ENCODE measurements at regions not wholly inside any gene's neighbourhood (a gene's known extent, or its start where the extent isn't known, plus 50 kb on each side); places are given as distances from the start of the nearest gene placed in this dataset.
A peak's percentile ranks its signal among the peaks of the same experiment; 100 is the strongest.

- Histone ChIP-seq H3K4me3 (ENCODE audit: low read length, poor library complexity, severe bottlenecking) (no peak overlapping the region), H3F3A (ENCODE audit: low read depth) (no peaks in the 10 kb centered on the region), H3K79me2 (ENCODE audit: insufficient read depth, low read length) (no peaks in the 10 kb centered on the region), H3K9me2 (replicated peaks; ENCODE audit: low read depth, low read length) (no peaks in the 10 kb centered on the region), H3K9me3 (ENCODE audit: insufficient read depth, low read depth, low read length) (no peaks in the 10 kb centered on the region), H3K4me1 (ENCODE audit: insufficient read depth, low read length, poor library complexity, severe bottlenecking) (peaks cover 6% of the 10 kb centered on the region), H4K20me1 (ENCODE audit: insufficient read depth, low read length, poor library complexity, severe bottlenecking) (no peaks in the 10 kb centered on the region), H3K4me2 (ENCODE audit: low read depth, low read length, poor library complexity, severe bottlenecking) (no peak overlapping the region), H3K9ac (ENCODE audit: low read depth, low read length, poor library complexity, severe bottlenecking) (no peak overlapping the region), H3K36me3 (ENCODE audit: insufficient read depth, low read length) (no peaks in the 10 kb centered on the region), H3K27me3 (ENCODE audit: insufficient read depth, low read length, poor library complexity, severe bottlenecking) (no peaks in the 10 kb centered on the region), H2AFZ (ENCODE audit: low read length) (no peak overlapping the region; the same call in 1 of the 2 replicates)
- TF ChIP-seq, protein P1, sequence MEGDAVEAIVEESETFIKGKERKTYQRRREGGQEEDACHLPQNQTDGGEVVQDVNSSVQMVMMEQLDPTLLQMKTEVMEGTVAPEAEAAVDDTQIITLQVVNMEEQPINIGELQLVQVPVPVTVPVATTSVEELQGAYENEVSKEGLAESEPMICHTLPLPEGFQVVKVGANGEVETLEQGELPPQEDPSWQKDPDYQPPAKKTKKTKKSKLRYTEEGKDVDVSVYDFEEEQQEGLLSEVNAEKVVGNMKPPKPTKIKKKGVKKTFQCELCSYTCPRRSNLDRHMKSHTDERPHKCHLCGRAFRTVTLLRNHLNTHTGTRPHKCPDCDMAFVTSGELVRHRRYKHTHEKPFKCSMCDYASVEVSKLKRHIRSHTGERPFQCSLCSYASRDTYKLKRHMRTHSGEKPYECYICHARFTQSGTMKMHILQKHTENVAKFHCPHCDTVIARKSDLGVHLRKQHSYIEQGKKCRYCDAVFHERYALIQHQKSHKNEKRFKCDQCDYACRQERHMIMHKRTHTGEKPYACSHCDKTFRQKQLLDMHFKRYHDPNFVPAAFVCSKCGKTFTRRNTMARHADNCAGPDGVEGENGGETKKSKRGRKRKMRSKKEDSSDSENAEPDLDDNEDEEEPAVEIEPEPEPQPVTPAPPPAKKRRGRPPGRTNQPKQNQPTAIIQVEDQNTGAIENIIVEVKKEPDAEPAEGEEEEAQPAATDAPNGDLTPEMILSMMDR (conservative IDR thresholded peaks at IDR 0.05; ENCODE audit: low read length) = no peak
- no peak for TF ChIP-seq EZH2phosphoT487 (IDR thresholded peaks at IDR 0.05; ENCODE audit: borderline replicate concordance)
Measured at GRCh38 chr12:25366122-25366521, 115.4 kb upstream of the KRAS start.

GRCh38 chr12:25365340-25365730 is 114.6 kb upstream of the KRAS start:
- TF ChIP-seq, protein P1 (conservative IDR thresholded peaks at IDR 0.05; ENCODE audit: low read length) = no peak
- TF ChIP-seq EZH2phosphoT487 (IDR thresholded peaks at IDR 0.05; ENCODE audit: borderline replicate concordance) = no peak
- peaks cover 6% of the 10 kb centered on the region for H3K4me1 ChIP-seq (ENCODE audit: insufficient read depth, low read length, poor library complexity, severe bottlenecking)
- no peaks in the 10 kb centered on the region for H3K79me2 ChIP-seq (ENCODE audit: insufficient read depth, low read length)
- peak overlapping the region; percentile 26 for H3K4me2 ChIP-seq (ENCODE audit: low read depth, low read length, poor library complexity, severe bottlenecking)
- H3K9ac ChIP-seq (ENCODE audit: low read depth, low read length, poor library complexity, severe bottlenecking) = no peak overlapping the region
- no peaks in the 10 kb centered on the region for H3K9me3 ChIP-seq (ENCODE audit: insufficient read depth, low read depth, low read length)
- H3K36me3 ChIP-seq (ENCODE audit: insufficient read depth, low read length) = no peaks in the 10 kb centered on the region
- no peaks in the 10 kb centered on the region for H3K27me3 ChIP-seq (ENCODE audit: insufficient read depth, low read length, poor library complexity, severe bottlenecking)
- peak overlapping the region; percentile 75; the same call in 1 of the 2 replicates for H2AFZ ChIP-seq (ENCODE audit: low read length)
- no peaks in the 10 kb centered on the region for H3K9me2 ChIP-seq (replicated peaks; ENCODE audit: low read depth, low read length)
- no peaks in the 10 kb centered on the region for H3F3A ChIP-seq (ENCODE audit: low read depth)
- no peaks in the 10 kb centered on the region for H4K20me1 ChIP-seq (ENCODE audit: insufficient read depth, low read length, poor library complexity, severe bottlenecking)
- H3K4me3 ChIP-seq (ENCODE audit: low read length, poor library complexity, severe bottlenecking) = no peak overlapping the region

DNA sequence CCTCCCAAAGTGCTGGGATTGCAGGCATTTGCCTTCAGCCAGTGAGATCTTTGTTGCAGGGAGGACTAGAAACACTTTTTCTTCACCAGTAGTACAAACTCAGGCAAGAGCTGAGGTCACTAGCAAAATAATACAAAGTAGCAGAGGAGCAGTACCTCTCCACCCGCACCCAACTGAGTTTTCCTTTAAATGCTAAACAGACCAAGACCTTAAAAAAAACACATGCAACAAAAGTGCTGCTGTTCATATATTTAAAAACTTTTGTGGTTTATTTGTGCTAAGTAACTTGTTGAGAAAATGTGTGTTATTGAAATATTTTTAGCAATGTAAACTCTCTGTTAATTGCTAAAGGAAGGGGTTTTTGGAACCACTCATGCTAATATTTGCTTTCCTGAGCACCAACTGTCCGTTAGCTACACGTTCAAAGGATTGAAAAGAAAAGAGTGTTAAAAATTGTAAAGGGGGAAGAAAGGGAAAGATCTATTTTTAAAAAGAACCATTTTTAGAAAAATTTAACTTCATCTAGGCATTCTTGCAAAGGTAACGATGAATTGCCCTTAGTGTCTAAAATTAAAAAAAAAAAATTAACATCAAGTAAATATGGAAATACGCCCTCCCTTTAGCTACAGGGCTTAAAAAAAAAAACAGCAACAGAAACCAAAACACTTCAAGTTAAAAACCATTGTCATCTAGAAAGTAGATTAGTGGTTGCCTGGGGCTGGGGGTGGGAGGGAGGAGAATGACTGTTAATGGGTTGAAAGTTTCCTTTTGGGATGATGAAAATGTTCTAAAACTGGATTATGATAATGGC is 114.0 kb upstream of the KRAS start:
- H2AFZ ChIP-seq (ENCODE audit: low read length) = peak overlapping the region; percentile 75; the same call in 1 of the 2 replicates
- H3K9me3 ChIP-seq (ENCODE audit: insufficient read depth, low read depth, low read length) = no peaks in the 10 kb centered on the region

More for the DNA sequence above, 114.0 kb upstream of the KRAS start:
- Histone ChIP-seq H3K79me2 (ENCODE audit: insufficient read depth, low read length) (no peaks in the 10 kb centered on the region), H3K9me2 (replicated peaks; ENCODE audit: low read depth, low read length) (no peaks in the 10 kb centered on the region), H3F3A (ENCODE audit: low read depth) (no peaks in the 10 kb centered on the region), H3K4me3 (ENCODE audit: low read length, poor library complexity, severe bottlenecking) (no peak overlapping the region), H3K27me3 (ENCODE audit: insufficient read depth, low read length, poor library complexity, severe bottlenecking) (no peaks in the 10 kb centered on the region), H3K9ac (ENCODE audit: low read depth, low read length, poor library complexity, severe bottlenecking) (no peak overlapping the region), H3K4me2 (ENCODE audit: low read depth, low read length, poor library complexity, severe bottlenecking) (peak overlapping the region; percentile 26), H3K4me1 (ENCODE audit: insufficient read depth, low read length, poor library complexity, severe bottlenecking) (peaks cover 6% of the 10 kb centered on the region), H3K36me3 (ENCODE audit: insufficient read depth, low read length) (no peaks in the 10 kb centered on the region), H4K20me1 (ENCODE audit: insufficient read depth, low read length, poor library complexity, severe bottlenecking) (no peaks in the 10 kb centered on the region)
- TF ChIP-seq, protein P1 (conservative IDR thresholded peaks at IDR 0.05; ENCODE audit: low read length) = no peak
- TF ChIP-seq EZH2phosphoT487 (IDR thresholded peaks at IDR 0.05; ENCODE audit: borderline replicate concordance) = no peak
